ENCODE measurements at regions not wholly inside any gene's neighbourhood (a gene's known extent, or its start where the extent isn't known, plus 50 kb on each side); places are given as distances from the start of the nearest gene placed in this dataset.
"Not testable (repeated sequence)": the region's sequence is repeated elsewhere in the genome, so short reads cannot be mapped to it uniquely, and the experiment has no call there.

DNA sequence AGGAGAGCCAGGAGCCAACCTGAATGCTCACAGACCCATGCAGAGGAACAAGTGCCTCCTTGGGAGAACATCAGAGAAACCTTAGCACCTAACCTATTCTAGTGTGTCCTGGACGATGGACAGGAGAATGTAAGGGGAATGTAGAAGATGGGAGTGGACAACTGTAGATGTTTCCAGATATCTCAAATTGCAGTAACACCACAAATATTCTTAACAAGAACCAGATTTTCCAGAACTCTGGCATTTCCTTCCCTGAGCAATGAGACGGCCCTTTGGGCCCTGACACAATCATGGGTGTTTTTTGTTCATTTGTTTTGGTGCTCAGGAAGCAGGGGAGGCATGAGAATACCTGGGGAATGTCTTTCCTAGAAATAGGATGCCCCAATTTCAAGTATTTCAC, 196.1 kb upstream of the PRSS1 start:
- intact Hi-C loops (cut with DNase I): no loop called here

DNA sequence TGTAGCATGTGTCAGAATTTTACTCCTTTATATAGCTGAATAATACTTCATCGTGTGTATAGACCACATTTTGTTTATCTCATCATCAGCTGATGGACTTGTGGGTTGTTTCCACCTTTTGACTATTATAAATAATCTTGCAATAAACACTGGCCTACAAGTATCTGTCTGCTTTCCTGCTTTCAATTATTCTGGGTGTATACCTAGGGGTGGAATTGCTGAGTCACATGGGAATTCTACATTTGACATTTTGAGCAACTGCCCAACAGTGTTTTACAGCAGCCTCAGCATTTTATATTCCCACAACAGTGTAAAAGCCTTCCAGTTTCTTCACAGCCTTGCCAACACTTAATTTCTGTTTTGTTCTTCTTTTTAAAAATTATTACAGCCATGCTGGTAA, 200.3 kb upstream of the PRSS1 start:
- DNase-seq (ENCODE audit: low spot score): no peak
- intact Hi-C loops (cut with DNase I): no loop called here

More for the DNA sequence above, 196.1 kb upstream of the PRSS1 start:
- DNase-seq (ENCODE audit: low spot score): no peak

DNA sequence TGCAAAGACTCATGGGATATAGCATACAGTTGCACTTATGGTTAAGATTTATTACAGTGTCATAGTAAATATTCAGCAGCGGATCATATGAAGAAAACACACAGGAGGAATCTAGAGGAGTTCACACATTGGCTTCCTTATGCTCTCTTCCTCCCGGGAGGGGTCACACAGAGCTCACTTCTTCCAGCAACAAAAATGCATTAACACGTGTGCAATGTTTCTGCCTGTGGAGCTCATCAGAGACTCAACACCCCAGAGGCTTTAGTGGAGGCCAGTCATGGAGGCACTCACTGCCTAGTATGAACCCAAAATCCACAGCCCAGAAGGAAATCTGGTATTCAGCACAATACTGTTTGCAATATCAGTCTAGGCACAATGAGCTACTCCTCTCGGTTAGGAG, 202.8 kb upstream of the PRSS1 start:
- intact Hi-C loops (cut with DNase I): no loop called here
- DNase-seq (ENCODE audit: low spot score): no peak

DNA sequence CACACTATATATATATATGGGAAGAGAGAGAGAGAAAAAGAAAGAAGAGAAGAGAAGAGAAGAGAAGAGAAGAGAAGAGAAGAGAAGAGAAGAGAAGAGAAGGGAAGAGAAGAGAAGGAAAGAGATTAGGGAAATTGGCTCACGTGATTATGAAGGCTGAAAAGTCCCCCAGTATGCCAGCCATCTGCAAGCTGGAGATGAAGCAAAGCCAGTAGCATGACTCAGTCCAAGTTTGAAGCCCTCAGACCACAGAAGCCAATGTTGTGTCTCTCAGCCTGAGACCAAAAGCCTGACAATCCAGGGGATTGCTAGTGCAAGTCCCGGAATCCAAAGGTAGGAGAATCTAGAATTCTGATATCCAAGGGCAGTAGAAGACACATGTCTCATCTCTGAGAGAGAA, 206.3 kb upstream of the PRSS1 start:
- DNase-seq (ENCODE audit: low spot score): no peak

DNA sequence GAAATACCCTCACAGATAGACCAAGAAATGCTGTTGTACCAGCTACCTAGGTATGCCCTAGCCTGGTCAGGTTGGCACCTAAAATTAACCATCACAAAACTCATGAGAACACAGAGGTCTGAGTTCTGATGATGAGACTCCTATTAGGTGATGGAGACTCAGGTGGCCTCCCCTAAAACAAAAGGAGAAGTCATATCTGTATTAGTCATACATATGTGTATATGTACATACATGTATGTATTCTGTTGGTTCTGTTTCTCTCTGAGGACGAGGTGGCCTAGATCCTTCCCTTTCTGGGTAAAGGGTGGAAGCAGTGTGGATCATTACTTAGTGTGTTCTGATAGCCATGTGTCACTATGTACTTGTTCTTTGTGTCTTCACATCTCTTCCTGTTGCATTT, 207.2 kb upstream of the PRSS1 start:
- DNase-seq (ENCODE audit: low spot score): no peak
- intact Hi-C loops (cut with DNase I): no loop called here

More for the DNA sequence above, 206.3 kb upstream of the PRSS1 start:
- intact Hi-C loops (cut with DNase I): no loop called here

DNA sequence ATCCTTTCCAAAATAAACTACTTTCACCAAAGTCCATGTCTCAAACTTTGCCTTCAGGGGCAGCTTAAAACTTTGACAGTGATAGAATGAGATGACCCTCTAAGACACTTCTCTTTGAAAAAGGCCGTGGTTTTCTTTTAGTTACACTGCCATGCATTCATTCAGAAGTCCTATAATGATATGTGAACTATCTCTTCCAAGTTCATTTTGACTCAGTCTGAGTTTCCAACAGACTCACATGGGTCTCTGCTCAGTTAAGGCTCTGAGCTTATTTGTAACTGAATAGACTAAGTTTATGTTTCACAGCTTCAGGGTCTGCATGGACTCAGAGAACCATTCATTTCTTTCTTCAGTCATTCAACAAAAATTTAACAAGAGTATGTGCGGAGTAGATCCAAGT, 208.9 kb upstream of the PRSS1 start:
- no peak for DNase-seq (ENCODE audit: low spot score)
- intact Hi-C loops (cut with DNase I): no loop called here

DNA sequence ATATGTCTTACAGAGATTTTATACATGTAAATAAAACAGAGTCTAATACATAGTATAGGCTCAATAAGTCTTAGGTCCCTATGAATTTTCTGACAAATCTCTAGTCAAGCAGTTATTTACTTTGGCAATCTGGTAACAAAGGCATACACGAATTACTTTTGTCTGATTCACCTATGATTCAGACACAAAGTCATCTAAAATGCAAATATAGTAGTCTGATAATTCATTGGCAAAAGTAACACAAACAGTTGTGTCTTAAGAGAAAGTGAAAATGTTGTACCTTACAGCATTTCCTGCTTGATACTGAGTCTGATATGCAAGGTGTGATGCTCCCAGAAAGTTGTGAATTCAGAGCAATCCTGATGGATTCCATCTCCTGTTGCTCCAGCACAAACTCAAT, 209.4 kb upstream of the PRSS1 start:
- DNase-seq (ENCODE audit: low spot score): no peak
- intact Hi-C loops (cut with DNase I): no loop called here

DNA sequence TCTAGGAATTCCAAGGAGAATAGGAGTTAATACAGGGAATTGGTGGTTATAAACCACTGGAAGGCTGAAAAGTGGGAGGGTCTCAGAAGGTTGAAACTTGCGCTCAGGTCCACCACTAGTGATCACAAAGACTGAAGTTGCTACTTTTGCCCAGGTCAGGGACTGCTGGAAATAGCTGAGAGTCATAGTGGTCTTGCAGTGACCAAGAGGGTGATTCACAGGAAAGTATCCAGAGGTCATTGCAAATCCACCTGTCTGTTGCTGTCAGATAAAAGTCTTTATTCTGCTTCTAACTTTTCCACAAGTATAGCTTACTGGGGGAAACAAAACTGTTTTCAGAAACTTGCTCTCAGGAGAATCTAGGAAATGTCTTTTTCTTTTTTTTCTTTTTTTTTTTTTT, 211.5 kb upstream of the PRSS1 start:
- no peak for DNase-seq (ENCODE audit: low spot score)
- intact Hi-C loops (cut with DNase I): no loop called here

DNA sequence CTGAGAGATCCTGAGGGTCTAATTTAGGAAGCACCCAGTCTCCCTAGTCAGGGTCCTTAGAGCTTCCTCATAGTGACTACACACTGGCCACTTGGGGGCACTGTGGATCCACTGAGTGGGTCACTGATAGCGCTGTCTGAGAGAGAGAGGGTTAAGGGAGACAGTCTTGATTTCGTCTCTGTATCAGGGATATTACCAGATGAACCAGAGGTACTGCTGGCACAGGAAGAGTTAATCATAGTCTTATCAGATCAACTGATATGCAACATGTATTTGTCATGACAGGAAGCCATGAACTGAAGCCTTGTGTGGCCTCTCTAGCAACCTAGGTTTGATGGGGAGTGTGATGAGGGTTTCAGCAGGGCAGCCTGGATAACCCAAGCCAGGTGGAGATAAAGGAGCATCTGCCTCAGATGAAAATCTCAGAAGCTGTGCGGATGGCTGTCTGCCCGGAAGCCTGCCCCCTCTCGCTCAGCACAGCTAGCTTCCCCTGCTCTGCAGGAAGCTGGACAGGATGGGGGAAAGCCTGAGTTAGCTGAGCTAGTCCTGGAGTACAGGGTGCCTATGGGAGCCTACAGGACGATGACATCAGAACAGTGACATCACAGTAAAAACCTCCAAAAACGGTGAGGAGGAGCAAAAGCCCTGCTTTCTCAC, 214.0 kb upstream of the PRSS1 start:
- intact Hi-C loops (cut with DNase I): no loop called here
- DNase-seq (ENCODE audit: low spot score): peak; percentile 82

DNA sequence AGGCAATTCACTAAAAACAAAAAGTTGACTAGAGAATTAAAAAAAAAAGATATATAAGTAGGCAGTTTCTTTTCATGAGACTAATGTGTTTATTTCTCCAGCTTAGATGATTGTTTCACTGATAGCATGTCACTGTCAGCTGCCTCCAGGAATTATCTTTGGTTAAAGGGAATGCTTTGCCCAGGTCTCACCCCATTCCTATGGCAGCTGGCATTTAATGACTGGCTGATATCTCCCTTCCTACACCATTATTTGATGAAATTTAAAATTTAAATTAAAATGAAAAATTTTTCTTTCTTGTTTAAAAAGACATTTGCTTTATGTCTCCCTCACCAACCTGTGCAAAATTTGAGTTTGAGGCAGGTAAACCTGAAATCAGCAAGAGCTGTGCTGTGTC, 214.5 kb upstream of the PRSS1 start:
- intact Hi-C loops (cut with DNase I): no loop called here
- DNase-seq (ENCODE audit: low spot score): no peak

DNA sequence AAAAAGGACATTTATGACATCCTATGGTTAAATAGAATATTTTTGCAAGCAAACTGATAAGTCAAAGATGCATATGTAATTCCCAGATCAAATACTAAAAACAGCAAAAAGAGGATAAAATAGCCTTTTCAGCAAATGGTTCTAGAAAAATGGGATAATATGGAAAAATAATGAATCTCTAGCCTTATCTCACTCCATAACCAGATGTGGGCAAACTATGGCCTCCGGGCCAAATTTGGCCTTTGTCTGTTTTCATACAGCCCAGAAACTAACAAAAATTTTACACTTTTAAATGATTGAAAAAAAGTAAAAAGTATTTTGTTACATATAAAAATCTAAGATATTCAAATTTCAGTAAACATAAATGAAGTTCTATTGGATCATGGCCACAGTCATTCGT, 215.4 kb upstream of the PRSS1 start:
- intact Hi-C loops (cut with DNase I): no loop called here
- DNase-seq (ENCODE audit: low spot score): no peak

DNA sequence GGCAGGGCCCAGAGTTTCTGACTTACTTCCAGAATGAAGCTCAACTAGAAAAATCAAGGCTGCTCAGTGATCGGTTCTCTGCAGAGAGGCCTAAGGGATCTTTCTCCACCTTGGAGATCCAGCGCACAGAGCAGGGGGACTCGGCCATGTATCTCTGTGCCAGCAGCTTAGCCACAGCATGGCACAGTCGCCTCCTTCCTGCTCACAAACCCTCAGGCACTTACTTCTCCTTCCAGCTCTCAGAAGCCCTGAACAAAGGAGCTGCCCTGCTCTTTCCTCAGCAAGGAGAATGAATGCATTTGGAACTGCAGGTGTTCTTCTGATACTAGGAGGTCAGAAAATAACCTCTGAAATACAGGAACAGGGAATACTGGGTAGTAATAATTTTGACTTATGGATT, 219.7 kb upstream of the PRSS1 start:
- intact Hi-C loops (cut with DNase I): no loop called here
- no peak for DNase-seq (ENCODE audit: low spot score)

DNA sequence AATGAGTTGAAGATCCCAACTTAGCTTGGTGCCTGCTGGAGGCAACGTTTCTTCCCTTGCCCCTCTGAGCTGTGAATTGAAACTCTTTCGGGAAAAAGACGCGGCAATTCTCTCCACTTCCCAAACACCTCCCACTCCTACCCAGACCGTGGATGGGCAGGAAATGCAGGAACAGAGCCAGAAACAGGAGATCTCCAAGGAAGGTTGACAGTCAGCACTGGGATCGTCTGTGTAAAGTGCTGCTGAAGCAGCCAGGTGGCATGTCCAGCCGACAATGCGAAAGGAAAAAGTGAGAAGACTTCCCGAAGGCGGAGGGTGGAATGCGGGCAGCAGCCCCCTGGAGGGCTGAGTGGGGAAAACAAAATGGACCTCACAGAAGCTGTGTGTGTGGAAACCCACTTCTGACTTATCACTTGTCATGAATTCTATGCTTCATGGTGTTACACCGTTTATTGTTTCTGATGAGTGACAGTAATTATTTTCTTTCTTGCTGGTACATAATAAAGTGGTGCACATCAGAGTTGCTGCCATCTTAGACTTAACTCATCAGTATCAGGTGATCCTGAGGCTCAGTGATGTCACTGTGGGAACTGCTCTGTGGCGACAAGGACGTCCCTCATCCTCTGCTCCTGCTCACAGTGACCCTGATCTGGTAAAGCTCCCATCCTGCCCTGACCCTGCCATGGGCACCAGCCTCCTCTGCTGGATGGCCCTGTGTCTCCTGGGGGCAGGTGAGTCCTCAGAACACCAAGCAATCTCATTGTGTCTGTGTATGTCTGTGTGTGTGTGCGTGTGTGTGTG, 220.5 kb upstream of the PRSS1 start:
- no peak for DNase-seq (ENCODE audit: low spot score)
- intact Hi-C loops (cut with DNase I): loop anchor here in 1 of 2 donors (1.0 kb wide), 1 partner anchor 179 kb away; no protein-coding TSS in a partner anchor

DNA sequence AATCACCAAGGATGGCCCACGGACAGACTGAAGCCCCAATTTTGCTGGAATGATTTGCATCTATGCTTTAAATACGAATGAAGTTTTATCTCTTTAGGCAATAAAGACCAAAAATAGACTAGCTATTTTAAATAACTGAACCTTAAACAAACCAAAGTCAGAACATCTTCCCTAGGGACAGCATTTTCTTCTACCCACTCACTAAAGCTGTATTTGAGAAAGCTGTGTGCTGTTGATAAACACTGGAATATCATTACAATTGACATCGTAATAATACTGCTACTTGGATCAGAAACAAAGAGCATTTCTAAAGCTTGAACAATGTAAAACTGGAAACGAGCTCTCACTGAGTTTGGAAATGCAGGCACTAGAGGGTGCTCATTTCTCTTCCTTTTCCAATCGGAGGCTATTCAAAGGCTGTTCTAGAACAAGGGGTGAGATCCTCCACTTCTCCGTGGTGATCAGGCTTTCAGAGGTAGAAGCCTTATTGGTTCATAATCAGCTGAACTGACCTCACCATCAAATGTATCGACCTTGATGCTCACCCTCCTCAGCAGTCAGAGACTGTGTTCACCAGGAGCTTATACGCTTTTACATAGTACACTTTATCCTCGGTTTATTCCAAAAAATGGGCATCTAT, 225.3 kb upstream of the PRSS1 start:
- intact Hi-C loops (cut with DNase I): no loop called here
- no peak for DNase-seq (ENCODE audit: low spot score)

DNA sequence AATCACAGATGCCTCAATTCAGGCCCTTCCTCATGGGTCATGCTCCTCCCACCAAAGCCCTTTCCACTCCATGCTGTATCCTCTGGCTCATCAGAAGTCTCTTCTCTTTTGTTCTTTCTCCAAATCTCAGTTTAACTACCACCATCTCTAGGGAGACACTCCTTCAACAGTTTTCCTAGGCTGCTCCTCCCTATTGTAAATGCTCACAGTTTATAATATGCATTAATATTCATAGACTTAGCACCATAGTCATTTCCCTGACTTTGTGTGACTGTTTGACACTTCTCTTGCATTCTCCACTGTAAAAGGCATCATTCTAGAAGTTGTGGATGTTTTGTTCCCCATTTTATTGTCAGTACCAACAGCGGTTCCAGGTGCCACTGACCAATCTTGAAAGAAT, 226.5 kb upstream of the PRSS1 start:
- intact Hi-C loops (cut with DNase I): no loop called here
- no peak for DNase-seq (ENCODE audit: low spot score)

DNA sequence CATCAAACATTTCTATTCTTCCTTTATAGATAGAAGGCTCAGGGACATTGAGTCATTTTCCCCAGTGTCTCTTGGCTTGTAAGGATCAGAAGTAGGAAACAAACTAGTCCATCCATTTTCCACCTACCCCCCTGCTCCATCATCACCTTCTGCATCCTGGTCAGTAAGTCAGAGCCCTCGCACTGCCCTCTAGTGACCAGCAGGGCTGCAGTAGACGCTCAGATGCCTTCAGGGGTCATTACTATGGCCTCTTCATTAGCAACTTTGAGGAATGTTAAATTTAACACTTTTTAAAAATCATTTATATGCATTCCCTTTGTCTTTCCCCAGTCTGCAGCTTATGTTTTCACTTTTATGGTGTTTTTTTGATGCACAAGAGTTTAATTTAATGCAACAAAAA, 228.4 kb upstream of the PRSS1 start:
- intact Hi-C loops (cut with DNase I); DNase-seq (ENCODE audit: low spot score): not testable (repeated sequence)

DNA sequence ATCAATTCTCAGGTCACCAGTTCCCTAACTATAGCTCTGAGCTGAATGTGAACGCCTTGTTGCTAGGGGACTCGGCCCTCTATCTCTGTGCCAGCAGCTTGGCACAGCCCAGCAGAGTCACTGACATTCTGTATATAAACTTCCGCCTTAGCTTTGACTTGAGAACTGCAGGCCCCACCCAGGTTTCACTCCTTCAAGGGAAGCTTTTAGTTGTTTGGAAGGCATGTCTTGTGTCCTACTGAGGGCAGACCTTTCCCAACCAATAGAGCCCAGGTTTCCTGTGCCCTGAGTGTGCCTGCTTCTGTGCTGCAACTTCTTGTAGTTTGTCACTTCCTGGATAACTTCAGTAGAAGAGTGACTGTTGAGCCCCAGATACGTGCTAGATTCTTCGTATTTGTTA, 228.8 kb upstream of the PRSS1 start:
- intact Hi-C loops (cut with DNase I); DNase-seq (ENCODE audit: low spot score): not testable (repeated sequence)

DNA sequence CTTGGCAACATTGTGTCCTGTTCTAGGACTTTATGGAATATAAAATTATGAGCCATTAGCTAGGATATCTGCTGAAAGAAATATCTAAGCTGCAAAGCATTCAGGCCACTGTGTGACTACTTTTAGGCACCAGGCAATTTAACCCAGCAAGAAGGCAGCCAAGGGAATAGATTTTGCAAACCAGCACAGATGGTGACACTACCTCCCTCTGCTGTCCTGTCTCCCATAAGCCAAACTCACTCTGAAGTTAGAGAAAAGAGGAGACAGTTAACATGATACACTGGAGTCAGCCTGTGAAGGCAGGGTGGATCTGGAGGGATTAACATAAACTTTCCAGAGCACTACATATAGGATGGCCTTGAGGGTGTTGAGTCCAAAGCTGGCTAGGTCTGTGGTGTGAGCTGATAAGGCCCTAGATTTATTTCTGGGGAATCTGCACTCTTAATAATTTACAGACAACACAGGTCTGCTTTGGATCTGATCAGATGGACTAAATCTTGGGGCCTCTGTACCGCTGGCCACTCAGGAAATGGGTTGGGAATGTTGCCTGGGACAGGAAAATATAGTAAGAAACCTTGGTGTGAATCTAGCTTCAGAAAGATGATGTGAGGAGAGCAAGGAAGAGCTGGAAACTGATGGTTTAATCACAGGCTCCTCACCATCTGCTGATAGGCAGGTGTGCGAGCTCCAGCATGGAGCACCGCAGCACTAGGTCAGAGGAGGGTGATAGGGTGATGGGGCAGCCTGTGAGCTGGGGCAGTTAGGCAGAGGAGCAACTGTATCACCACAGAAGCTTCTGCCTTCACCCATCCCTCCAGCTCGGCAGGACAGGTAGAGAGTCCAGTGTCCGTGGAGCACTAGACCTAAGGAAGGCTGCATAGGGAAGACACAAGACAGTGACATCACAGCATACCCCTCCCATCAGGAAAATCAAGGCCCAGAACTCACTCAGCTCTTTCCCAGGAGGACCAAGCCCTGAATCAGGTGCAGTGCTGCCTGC, 229.9 kb upstream of the PRSS1 start:
- intact Hi-C loops (cut with DNase I): no loop called here
- no peak for DNase-seq (ENCODE audit: low spot score)

DNA sequence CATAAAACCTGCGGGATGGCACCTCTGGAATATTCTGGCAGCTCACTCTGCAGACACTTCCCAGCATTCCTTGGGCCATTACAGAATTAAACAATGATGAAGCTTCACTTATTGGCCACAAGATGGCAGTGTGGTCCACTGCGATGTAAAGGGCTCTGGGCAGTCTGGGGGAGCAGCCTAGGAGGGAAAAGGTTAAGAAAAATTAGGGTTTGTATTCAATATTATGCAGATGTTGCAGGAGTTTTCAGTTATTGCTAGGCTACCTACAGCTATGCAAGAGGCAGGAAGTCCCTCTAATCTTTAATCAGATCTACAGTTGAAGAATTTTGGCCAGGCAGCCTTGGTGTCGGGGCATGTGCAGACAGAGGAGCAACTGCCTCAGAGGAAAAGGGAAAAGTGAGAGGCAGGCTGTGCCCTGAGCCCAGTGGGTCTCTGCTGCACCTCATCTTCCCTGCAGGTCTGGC, 233.2 kb upstream of the PRSS1 start:
- no peak for DNase-seq (ENCODE audit: low spot score)
- intact Hi-C loops (cut with DNase I): no loop called here
